Activated CD4-positive, alpha-beta T cell treated with anti-CD3 and anti-CD28 coated beads, Interleukin-10, Interleukin-2, amounts not matched to agents 100 ng/mL and 50 ng/mL, durations not matched to agents 16 hours and 8 hours (primary cell): ENCODE measurements at regions not wholly inside any gene's neighbourhood (a gene's known extent, or its start where the extent isn't known, plus 50 kb on each side); places are given as distances from the start of the nearest gene placed in this dataset.
"Not testable (repeated sequence)": the region's sequence is repeated elsewhere in the genome, so short reads cannot be mapped to it uniquely, and the experiment has no call there.

Source experiments
- DNase-seq: peaks from one replicate; pipeline ENCODE4 v3.0.0-alpha.2; 2020

GRCh38 chr10:84634636-84635035 lies 306.2 kb downstream of the CCSER2 start:
- no peak for DNase-seq

DNA sequence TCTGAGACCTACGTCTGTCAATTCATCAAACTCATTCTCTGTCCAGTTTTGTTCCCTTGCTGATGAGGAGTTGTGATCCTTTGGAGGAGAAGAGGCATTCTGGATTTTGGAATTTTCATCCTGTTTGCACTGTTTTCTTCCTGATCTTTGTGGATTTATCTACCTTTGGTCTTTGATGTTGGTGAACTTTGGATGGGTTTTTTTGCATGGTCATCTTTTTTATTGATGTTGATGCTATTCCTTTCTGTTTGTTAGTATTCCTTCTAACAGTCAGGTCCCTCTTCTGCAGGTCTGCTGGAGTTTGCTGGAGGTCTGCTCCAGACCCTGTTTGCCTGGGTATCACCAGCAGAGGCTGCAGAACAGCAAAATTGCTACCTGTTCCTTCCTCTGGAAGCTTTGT lies 322.2 kb downstream of the CCSER2 start:
- DNase-seq = not testable (repeated sequence)

DNA sequence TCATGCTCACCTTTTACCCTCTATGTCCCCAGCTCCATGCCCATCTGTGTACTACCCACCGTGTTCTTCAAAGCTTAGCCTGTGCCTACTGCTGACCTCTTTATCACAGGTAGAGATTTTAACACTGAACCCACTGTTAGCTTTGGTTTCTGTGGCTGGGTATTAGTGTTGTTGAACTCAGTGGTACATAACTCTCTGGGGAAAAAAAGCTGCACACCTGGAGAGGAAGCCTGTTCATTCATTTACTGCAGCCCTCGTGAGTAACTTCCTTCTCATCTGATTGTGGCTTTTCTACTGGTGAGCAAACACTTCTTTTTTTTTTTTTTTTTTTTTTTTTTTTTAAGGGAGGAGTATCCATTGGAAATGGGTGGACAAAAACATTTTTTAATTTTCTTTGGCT lies 326.3 kb downstream of the CCSER2 start:
- peak; percentile 31 for DNase-seq

DNA sequence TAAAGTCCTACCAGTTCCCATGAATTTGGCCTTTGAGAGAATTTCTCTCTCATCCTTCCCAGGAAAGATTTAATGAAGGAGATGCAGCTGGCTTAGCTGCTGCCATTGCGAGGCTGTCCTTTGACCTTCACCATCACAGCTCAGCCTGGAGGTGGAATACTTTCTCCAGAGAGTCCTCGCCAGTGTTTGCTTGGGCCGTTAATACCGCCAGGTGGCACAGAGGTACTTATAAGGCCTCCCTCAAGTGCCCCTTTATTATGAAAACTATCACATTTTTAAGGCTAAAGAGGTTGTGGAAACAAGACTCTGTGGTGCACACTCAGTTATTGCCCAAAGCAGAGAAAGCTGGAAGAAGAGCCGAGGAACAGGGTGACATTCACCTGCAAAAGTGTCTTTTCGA lies 330.6 kb downstream of the CCSER2 start:
- no peak for DNase-seq

DNA sequence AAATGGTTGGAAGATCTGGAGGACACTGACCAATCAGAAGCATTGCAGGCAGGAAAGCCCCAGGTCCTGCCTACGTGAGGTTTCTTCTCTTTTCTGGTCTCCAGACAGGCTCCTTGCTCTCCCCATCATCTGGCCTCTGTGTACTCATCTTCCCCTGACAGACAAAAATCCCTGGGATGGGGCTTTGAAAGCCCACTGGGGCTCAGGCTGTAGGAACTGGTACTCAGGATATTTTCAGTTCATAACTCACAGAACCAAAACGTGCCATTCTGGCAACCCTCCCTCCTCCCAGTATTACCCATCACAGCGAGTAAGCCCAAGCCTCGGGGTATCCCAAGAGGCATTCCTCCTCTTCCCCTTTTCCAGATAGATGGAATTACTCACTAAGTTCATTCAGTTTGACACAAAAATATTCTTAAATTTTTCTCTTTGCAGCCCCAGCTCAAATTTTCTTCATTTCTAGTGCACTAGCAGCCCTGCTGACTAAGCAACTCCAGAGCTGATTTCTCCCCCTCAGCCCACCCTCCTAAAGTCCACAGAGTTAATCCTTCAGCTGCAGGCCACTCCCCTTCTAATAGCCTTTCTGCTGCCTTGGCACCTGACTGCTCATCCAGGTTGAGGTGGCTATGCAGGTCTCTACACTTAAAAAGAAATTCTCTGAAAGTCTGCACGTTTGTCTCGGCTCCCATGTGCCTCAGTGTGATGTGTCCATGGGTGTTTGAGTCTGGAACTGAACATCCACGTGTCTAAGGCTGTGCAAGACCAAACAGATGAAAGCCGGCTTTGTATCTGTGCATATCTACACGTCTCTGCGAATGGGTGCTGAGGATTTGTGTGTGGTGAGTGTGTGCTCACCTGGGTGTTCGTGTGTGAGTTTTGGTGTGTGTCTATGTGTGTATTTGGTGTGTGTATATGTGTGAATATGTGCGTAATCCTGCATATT lies 331.4 kb downstream of the CCSER2 start:
- no peak for DNase-seq

GRCh38 chr10:84660450-84661159 lies 332.2 kb downstream of the CCSER2 start:
- no peak for DNase-seq

- DNase-seq = no peak
Observed at GRCh38 chr10:84665211-84665610, 336.8 kb downstream of the CCSER2 start.

DNA sequence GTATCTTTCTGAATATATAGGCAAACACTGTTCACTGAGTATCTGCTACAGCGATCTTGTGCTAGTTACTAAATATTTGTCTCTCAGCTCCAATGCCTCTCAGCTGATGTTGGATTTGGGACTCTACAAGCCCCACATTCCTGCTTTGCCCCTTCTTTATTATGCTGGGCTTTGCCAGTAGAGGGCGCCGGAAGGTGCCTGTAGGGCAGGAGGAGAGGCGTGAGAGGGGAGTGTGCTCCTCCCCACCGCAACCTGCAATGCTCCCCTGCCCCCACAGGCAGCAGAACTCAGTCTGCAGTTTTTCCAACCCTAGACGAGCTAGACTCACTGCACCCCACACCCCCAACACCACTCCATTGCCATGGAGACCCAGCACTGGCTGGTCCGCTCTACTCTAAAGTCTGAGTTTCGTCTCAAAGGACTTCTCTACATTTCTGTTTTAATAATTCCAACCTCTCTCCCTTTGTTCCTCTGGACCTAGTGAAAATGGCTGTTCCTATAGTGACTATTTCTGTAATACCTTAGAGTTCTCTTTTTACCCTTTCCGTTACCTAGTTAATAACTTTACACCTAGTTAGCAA lies 337.6 kb downstream of the CCSER2 start:
- DNase-seq = peak; percentile 54

DNA sequence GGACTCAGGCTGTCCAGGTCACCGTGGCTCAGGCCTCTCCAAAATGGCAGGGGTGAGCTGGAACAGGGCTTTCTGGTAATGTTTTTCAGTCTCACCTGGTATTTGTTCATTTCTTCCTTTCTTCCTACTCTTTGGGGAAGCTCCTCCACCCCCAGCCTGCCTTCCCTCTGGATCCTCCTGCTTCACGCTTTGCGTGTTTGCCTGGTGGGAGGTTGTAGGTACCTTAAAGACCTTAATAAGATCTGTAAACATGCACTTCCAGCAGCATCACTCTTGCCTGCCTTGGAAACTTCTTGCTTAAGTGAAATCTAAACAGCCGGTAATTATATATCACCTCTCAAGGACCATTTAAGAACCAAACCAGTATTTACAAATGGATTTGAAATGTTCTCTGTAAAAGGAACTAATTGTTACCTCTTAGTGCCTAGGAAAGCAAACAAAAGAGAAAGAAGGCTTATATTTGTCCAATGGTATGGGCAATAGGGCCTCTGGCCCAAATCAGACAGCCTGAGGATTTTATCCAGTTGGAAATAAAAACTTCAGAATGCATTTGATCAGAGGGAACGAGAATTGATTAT lies 339.9 kb downstream of the CCSER2 start:
- DNase-seq = no peak

- DNase-seq = no peak
Observed at GRCh38 chr10:84675060-84675459, 346.7 kb downstream of the CCSER2 start.

- DNase-seq = no peak
Observed at GRCh38 chr10:84676536-84676935, 348.1 kb downstream of the CCSER2 start.

- DNase-seq = no peak
Observed at GRCh38 chr10:84681781-84682180, 353.4 kb downstream of the CCSER2 start.

GRCh38 chr10:84683550-84683949 lies 355.2 kb downstream of the CCSER2 start:
- DNase-seq = no peak

GRCh38 chr10:84683980-84684740 lies 355.8 kb downstream of the CCSER2 start:
- no peak for DNase-seq

DNA sequence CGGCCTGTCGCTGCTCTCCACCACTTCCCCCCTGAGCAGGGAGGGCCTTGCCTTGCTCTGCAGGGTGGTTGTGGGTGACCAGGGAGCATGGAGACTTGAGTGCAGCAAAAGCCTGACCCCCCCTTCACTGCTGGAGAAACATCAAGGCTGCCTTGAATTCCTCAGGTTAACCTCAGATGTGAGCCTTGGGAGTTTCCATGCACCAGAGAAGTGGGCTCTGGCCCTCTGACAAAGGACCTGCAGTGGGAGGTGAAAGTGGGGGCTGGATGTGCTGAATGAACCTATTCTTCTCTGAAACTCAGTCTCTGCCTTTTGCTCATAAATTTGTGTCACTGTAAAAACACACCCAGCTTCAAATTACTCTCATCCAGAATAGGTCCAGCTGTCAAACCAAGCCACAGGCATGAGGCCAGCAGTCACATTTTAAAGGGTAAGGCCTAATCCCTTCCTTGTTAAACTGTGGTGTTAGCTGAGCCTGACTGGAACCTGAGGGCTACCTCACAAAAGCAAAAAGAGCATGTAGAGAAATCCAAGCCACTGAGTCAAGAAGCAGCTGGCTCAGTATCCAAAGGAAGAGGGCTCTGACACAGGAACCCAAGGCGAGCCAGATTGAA lies 356.8 kb downstream of the CCSER2 start:
- no peak for DNase-seq

DNA sequence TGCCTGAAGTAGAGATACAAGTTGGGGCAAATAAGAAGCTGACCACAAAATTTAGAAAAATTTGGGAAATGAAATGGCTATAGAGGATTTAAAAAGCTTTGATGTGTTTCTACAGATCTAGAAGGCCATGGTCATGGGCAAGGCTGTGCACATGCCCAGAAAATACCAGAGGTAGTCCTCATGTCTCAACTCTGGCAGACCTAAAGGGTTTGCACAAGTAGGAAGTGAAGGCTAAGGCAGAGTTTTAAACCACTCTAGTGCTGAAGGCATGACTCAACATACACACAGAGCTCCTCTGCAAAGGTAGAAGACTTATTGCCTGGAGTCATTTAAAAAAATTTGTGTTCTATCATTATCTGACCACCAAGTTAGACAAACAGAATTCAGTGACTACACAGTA lies 364.6 kb downstream of the CCSER2 start:
- DNase-seq = no peak

DNA sequence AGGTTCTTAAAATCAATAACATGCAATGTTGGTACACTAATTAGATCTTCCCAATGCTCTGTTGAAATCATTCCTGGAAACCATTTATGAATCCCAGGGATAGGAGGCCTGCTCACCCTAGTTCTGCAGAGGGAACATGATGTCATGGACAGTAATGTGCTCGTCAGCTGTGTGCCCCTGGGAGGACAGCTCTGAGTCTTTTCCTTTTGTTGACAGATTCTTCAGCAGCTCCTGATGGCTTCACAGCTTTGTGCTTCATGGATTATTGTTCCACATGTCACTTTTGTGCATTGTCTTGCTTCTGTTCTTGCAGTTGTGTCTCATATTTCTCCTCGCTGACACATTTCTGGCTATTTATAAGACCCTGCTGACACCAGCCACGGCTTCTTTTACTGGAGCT lies 367.5 kb downstream of the CCSER2 start:
- no peak for DNase-seq

DNA sequence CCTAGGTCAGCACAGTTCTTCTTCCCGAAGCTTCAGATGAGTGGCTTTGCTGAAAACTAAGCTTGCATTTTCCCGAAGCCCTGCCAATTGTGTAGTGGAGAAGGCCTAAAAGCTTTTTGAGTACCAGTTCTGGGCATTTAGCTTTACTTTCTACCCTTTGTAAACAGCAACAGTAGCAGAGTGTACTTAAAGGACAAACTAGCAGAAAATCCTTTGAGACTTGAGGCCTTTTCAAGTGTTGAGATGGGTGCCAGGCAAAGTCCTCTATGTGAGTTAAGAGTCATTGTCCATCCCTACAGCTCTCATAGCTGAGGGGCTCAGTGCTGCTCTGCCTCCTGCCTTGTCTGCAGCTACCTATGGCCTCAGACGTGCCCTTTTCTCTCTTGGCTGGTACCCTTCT lies 368.2 kb downstream of the CCSER2 start:
- DNase-seq = no peak

DNA sequence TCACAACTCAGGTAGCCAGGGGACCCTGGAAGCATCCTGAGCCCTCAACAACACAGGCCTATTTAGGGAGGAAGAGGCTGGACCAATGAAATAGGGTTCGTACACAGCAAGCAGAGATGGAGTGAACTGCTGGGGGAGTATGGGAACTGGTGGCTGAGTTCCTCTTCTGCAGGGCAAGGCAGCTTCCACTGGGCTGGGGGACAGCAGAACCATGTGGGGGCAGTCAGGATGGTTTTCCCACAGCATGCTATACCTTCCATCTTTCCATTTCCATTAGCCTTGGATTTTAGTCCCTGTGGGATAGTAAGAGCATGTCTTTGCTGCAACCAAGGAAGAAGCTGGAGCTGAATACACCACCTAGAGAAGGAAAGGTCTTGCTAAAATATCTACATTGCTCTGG lies 370.6 kb downstream of the CCSER2 start:
- no peak for DNase-seq

DNA sequence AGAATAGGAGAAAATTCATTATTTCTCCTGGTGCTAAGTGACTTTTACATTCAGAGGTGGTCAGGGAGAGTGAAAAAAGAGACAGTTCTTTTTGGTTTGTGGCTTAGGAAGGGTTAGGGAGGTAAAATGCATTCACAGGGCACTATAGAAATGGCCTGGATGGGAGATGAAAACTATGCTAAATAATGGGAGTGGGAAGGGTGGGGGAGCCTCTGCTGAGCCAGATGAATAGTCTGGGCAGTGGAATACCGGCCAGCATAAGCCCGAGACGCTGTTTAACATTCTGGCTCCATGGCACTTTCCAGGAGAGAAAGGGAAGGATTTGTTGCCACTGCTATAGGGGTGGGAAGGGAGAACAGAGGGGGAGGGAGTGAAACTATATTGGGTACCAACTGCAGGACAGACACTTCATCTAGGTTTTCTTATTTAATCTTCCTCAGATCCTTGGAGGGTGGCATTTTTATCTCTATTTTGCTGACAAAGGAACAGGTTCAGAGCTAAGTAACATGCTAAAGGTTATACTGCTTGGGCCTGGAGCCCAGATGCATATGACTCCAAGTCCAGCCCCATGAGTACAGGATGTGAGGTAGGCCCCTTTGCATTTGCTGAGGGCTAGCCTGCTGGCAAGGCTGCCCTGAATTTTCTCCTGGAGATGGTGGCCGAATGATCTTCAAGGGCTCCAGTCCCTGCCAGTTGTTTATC lies 372.4 kb downstream of the CCSER2 start:
- no peak for DNase-seq

DNA sequence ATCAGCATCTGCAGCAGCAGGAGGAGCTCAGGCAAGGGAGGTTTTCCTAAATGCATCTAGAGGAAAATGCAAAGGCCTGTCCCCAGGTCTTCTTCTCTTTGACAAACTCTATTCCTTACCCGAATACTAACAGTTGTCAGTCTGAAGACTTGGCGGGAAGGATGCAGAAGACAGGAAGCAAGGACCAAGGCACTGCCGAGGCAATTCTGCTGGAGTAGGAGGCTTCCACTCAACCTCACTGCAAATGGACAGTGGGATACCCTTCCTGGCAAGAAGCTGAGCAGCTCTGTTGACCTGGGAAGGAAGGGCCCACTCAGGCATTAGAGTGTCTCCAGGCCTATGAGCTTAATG lies 373.0 kb downstream of the CCSER2 start:
- DNase-seq = no peak

DNA sequence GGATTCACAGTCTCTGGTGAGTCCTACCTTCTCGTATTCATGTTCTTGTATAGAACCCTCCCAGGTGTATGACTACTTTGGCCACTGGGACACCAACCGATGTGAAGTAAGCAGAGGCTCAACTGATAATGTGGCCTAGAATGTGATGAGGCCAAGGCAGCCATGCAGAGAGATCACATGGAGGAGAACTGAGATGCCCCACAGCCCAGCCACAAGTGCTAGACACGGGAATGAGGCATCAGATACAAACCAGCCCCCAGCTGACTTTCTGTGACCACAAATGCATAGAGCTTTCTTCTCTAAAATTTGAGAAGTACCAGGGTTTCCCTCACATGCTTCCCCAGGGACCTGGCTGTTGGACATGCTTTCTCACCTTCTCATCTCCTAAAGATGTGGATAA lies 375.7 kb downstream of the CCSER2 start:
- no peak for DNase-seq
